IPS DF 19.7 (cell line): ENCODE measurements at regions not wholly inside any gene's neighbourhood (a gene's known extent, or its start where the extent isn't known, plus 50 kb on each side); places are given as distances from the start of the nearest gene placed in this dataset.

Source experiments
- DNase-seq: peaks from one replicate; pipeline ENCODE4 v3.0.0-alpha.2; 2013; ENCODE audit warnings: low read depth, low spot score

GRCh38 chr7:34603711-34604444, 54.1 kb upstream of the NPSR1 start:
- no peak for DNase-seq
